GM18867 (cell line): ENCODE measurements at regions not wholly inside any gene's neighbourhood (a gene's known extent, or its start where the extent isn't known, plus 50 kb on each side); places are given as distances from the start of the nearest gene placed in this dataset.

Source experiments
- ATAC-seq: cut with Tn5 transposase; IDR thresholded peaks from one replicate; pipeline ENCODE4 v1.9.1; 2021; ENCODE audit warnings: mild to moderate bottlenecking, moderate library complexity; ENCODE audit not compliant: unreplicated experiment

GRCh38 chr11:26134481-26135355 is 197.2 kb upstream of the ANO3 start:
- ATAC-seq: peak; percentile 78

GRCh38 chr11:26137651-26138050 is 194.3 kb upstream of the ANO3 start:
- ATAC-seq: no peak

DNA sequence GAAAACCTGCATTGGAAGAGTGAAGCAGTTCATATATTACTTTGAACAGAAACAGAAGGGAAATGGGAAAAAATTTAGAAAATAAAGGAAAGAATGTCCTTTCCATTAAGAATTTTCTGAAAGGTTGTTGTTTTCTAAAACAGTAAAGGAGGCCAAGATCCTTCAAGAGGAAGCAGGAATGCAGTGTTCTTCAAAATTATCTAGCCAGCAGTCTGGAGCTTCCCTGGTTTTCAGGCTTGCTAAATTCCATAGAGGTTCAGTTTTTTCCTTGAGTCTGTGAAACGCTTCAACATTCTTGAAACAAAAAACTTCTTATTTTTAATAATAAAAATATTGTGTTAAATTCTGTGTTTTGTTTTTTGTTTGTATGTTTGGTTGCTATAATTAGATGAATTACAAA is 189.0 kb upstream of the ANO3 start:
- ATAC-seq: no peak

DNA sequence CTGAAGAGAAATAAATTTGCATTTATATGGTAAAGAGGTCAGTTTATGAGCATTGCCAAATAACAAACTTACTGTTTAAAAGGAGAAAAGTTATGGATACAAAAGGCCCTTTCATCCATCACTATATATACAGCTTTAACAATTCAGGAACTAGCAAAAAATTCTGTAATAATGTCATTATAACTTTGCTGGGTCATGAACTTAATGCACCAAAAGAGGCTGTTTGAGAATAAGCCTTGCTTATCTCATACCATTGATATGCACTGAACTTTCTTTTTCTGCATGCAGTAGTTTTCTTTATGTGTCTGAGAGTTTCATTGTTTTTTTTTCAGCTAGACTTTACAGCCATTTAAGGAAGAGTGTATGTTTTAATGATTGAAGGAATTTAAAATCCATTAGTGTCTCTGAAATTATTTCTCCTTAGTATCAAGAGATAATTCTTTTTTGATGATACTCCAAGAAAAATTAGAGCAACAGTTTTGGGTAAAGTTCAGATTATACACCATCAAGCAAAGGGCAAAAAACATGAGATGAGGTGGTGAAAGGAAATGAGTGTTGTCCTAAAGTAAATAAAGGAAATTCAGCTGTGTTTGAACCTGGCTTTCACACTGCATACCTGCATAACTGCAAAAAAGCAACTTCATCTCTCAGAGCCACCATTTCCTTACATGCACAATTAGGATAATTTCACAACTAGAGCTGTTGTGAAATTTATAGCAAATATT is 188.2 kb upstream of the ANO3 start:
- ATAC-seq: no peak

DNA sequence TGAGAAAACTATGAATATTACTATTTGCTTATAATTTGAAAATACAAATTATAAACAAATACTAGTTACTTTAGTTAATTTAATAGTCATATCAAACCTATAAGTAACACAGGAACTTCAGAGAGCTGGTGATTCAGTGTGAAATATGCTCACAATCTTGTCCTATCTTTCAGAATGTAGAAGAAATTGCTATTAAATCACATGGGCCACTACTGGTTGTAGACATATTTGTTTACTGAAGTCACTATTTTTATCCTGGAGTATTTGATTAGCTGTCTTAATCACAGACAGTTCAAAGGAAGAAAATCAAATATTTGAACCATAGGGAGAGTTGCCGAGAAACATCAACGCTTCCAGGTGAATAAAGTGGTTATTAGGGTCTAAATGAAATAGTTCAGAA is 187.6 kb upstream of the ANO3 start:
- ATAC-seq: no peak

GRCh38 chr11:26144911-26145310 is 187.0 kb upstream of the ANO3 start:
- ATAC-seq: no peak

DNA sequence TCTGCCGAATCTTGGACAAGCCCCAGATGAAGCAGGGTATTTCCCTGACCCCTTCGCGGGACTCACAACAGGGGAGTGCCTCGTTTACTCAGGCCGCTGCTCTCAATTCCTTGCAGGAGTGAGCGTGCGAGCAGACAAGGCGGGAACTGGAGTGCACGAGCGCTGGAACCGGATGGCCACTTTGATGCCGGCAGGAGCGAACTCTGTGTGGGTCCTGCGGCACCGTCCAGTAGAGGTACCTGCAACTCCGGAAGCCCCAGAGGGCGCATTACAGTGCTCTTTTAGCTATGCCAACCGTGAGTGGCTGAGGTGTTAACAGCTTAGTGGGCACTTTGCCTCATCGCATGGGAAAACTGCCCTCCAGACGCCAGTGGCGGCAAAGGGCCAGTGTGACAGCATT is 182.3 kb upstream of the ANO3 start:
- ATAC-seq: no peak

DNA sequence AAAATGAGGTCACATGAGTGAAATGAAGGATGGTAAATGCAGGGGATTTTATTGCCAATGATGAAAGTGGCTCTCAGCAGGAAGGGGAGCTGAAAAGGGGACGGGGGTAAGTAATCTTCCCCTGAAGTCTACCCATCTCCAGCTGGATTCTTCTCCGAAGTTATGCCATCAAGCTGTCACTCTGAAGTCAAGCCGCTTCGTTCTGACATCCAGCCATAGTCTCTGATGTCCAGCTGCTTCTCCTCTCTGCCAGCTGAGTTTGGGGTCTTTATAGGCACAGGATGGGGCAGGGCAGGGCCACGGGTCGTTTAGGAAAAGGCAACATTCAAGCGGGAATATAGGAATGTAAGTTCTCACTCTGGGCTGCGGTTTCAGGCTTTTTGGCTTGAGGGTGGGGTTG is 181.9 kb upstream of the ANO3 start:
- no peak for ATAC-seq

GRCh38 chr11:26158251-26158650 is 173.7 kb upstream of the ANO3 start:
- no peak for ATAC-seq

- no peak for ATAC-seq
Observed at GRCh38 chr11:26162291-26162690, 169.6 kb upstream of the ANO3 start.

DNA sequence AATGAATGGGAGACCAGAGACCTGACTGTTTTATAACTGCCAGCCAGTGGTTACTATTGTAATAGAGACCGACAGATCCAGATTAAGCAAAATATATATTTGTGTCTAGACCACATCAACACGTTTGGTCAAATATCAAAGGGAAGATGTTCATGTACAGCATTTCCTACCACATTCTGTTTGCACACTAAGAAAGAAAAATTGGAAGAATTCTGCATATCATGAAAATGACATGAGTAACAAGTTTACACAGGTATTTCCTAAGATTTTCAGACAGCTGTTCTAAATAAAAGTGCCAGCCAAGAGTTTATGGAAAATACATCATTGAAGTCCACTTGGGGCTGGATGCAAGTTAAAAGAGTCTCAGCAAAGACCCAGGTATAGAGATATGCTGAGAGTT is 145.5 kb upstream of the ANO3 start:
- no peak for ATAC-seq

GRCh38 chr11:26187639-26188038 is 144.3 kb upstream of the ANO3 start:
- ATAC-seq: no peak

- no peak for ATAC-seq
Observed at GRCh38 chr11:26188554-26188953, 143.4 kb upstream of the ANO3 start.

GRCh38 chr11:26191193-26191592 is 140.7 kb upstream of the ANO3 start:
- no peak for ATAC-seq

DNA sequence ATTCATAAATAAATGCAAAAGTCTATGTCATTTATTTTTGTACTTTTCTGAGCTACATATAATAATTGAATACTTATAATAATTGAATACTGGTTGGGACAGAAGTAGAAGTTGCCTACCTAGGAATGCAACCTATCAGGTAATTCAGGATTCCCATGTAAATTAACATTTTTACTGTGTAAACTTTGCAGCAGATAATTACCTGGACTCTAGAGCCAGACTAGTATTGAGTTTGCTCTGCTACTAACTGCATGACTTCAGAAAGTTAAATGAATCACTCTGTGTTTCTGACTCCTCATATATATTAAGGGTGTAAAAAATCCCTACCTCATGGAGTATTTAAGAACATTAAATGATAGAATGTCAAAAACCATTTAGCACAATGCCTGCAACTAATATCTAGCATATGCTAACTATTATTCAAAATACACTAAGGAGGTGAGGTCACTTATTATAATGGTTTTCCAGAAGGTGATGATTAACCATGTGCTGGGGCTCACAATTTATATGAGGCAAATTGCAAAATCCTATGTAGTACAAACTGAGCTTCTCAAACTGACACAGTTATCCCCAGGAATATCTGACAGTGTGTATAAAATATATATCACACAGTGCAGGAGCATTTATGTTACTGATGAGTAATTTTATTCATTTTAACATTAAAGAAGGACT is 138.1 kb upstream of the ANO3 start:
- ATAC-seq: no peak

- no peak for ATAC-seq
Observed at GRCh38 chr11:26194881-26195280, 137.0 kb upstream of the ANO3 start.

GRCh38 chr11:26198532-26199096 is 133.3 kb upstream of the ANO3 start:
- no peak for ATAC-seq

GRCh38 chr11:26199331-26200095 is 132.4 kb upstream of the ANO3 start:
- no peak for ATAC-seq

- ATAC-seq: no peak
Observed at GRCh38 chr11:26201411-26201810, 130.5 kb upstream of the ANO3 start.

DNA sequence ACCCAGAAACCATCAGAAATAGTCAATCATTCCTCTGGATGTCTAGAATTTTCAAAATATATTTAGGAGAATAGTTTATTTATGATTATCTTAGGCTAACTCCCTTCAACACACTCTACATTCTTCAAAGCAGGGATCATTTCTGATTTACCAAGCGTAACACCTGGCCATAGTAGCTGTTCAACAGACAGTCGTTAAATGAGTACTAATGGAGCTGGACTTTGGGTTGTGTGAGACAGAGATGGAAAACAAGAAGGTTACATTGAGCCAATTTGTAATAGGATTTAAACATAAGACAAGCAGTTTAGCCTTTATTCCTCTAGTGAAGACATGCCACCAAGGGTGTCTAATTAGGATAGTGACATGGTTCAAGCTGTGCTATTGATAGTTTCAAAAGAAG is 129.2 kb upstream of the ANO3 start:
- no peak for ATAC-seq

DNA sequence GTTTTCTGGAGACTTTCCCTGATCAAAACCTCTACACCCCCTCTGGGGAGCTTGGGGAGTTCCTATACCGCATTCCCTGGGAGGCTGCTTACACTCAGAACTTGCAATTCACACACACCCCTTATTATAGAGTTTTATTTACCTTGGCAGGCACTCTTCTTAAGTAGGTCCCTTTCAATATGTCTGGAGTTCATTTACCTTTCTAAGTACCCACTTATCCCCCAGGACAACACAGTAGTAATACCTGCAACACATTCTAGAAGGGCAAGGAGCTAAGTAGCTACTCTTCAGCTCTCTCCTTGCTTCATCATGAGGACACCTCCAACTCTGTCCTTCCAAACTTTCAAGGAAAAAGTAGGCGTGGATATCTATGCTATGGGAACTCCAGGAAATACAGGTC is 127.8 kb upstream of the ANO3 start:
- ATAC-seq: no peak
